Spleen (tissue), 11 donors: ENCODE measurements at regions not wholly inside any gene's neighbourhood (a gene's known extent, or its start where the extent isn't known, plus 50 kb on each side); places are given as distances from the start of the nearest gene placed in this dataset.

Experiments
- DNase-seq: peaks from one replicate; pipeline ENCODE4 v3.0.0-alpha.2; 2020
- H3K27ac ChIP-seq, 8 donors: fragments of 200-600 bp; sonication (generic) in 7 of 8; 1 replicate in 4 of 8; 2 replicates in 4 of 8; pipeline versions ENCODE4 v1.5.0 to v1.8.0; 2016 to 2021; ENCODE audit warnings: inconsistent platforms in 4 of 8, mild to moderate bottlenecking in 4 of 8, moderate library complexity in 1 of 8
- H3K27me3 ChIP-seq, 7 donors: fragments of 200-600 bp; sonication (generic) in 6 of 7; replicated peaks in 1 of 7; 1 replicate in 4 of 7; 2 replicates in 3 of 7; pipeline versions ENCODE4 v1.5.0 to v1.8.0; 2016 to 2021; ENCODE audit warnings: inconsistent platforms in 3 of 7, mild to moderate bottlenecking in 1 of 7
- H3K36me3 ChIP-seq, 6 donors: fragments of 200-600 bp; sonication (generic) in 5 of 6; 1 replicate in 4 of 6; 2 replicates in 2 of 6; pipeline versions ENCODE4 v1.5.0 to v1.8.0; 2016 to 2021; ENCODE audit warnings: inconsistent platforms in 2 of 6
- H3K4me1 ChIP-seq, 6 donors: fragments of 200-600 bp; sonication (generic) in 5 of 6; 1 replicate in 3 of 6; 2 replicates in 3 of 6; pipeline versions ENCODE4 v1.5.0 to v1.8.0; 2016 to 2021; ENCODE audit warnings: inconsistent platforms in 3 of 6
- H3K4me3 ChIP-seq, 8 donors: fragments of 200-600 bp; sonication (generic) in 7 of 8; 1 replicate in 4 of 8; 2 replicates in 4 of 8; pipeline versions ENCODE4 v1.5.0 to v1.8.0; 2016 to 2021; ENCODE audit warnings: inconsistent platforms in 4 of 8, mild to moderate bottlenecking in 4 of 8, moderate library complexity in 2 of 8
- H3K9me3 ChIP-seq, 8 donors: fragments of 200-600 bp; sonication (generic) in 7 of 8; 1 replicate in 4 of 8; 2 replicates in 4 of 8; pipeline versions ENCODE4 v1.5.0 to v1.8.0; 2016 to 2021; ENCODE audit warnings: inconsistent platforms in 4 of 8
- POLR2A ChIP-seq, 3 donors: fragments of 450-650 bp; IDR thresholded peaks; one replicate each; pipeline ENCODE4 v1.5.1; 2017; ENCODE audit warnings: antibody characterized with exemption in 3 of 3, mild to moderate bottlenecking in 1 of 3
- POLR2AphosphoS5 ChIP-seq, 3 donors: sonication (generic); formaldehyde crosslinking; IDR thresholded peaks; one replicate each; pipeline ENCODE4 v1.5.1; 2017; ENCODE audit warnings: antibody characterized with exemption in 3 of 3
- WGBS, 5 donors: extraction: QIAGEN DNeasy Blood & Tissue Kit in 3 of 5; methylation state at CpG; one replicate each; pipeline versions ENCODE4 v1.1.5 to v1.1.7; 2013 to 2018; 5-methylcytosine and 5-hydroxymethylcytosine counted together
- intact Hi-C: fragments of 100-400 bp; cut with DNase I; formaldehyde crosslinking; loops from one replicate; pipeline ENCODE4 v1.15.0; 2023; ENCODE audit warnings: low total_unique reads
- TF ChIP-seq, protein P1 (sequence below), 11 experiments: fragments of 200-600 bp in 7 of 11; fragments of 450-650 bp in 4 of 11; sonication (generic) in 4 of 11; IDR thresholded peaks in 8 of 11; conservative IDR thresholded peaks in 3 of 11; 1 replicate in 7 of 11; 2 replicates in 4 of 11; pipeline versions ENCODE4 v1.4.0 to v1.8.0; 2016 to 2021; ENCODE audit warnings: antibody characterized with exemption in 11 of 11, inconsistent platforms in 4 of 11, mild to moderate bottlenecking in 1 of 11
- donor health status: healthy with polysubstance abuse.
- donor health status: DM: no; HTN: no; CAD: no; lungs with moderate emphysema.
- donor health status: DM: no; HTN: no; CAD: no.
- donor health status: Bipolar disorder and iron deficiency.
- donor health status: healthy.
- donor health status: DM: no; HTN: no; CAD: no.
- donor health status: DM: yes; HTN: yes; CAD: no.

DNA sequence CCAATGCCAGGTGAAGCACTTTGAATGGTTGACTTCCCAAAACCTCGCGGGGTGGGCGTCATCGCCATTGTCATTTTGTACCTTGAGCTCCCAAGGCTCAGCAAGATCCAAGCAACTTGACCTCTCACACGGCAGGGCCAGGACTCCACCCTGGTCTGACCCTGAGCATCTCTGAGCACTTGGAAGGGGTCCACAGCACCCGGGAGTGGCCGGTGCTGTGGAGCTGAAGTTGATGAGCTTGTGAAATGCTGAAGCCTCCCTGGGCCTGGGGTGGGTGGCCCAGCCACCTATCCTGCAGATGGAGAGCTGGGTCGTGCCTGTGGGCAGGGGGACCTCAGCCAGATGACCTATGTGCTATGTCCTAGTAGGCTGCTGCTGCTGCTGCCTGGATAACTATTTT is 283.3 kb upstream of the FOXF1 start:
- Histone ChIP-seq H3K4me3 (no peak overlapping the region), H3K27ac (no peak overlapping the region), H3K9me3 (no peaks in the 10 kb centered on the region), H3K27me3 (peaks cover 0 to 73% (median 9%) of the 10 kb centered on the region in 7 donors), H3K4me1 (no peaks in the 10 kb centered on the region), H3K36me3 (no peaks in the 10 kb centered on the region)
- peak; percentile 33 for DNase-seq
- intact Hi-C loops = no loop called here
- 76 to 90% (median 86%) methylated on average over 1 to 8 of the region's 8 CpGs for WGBS, 5 donors
- no peak for TF ChIP-seq POLR2AphosphoS5 (IDR thresholded peaks at IDR 0.05)
- TF ChIP-seq, protein P1, sequence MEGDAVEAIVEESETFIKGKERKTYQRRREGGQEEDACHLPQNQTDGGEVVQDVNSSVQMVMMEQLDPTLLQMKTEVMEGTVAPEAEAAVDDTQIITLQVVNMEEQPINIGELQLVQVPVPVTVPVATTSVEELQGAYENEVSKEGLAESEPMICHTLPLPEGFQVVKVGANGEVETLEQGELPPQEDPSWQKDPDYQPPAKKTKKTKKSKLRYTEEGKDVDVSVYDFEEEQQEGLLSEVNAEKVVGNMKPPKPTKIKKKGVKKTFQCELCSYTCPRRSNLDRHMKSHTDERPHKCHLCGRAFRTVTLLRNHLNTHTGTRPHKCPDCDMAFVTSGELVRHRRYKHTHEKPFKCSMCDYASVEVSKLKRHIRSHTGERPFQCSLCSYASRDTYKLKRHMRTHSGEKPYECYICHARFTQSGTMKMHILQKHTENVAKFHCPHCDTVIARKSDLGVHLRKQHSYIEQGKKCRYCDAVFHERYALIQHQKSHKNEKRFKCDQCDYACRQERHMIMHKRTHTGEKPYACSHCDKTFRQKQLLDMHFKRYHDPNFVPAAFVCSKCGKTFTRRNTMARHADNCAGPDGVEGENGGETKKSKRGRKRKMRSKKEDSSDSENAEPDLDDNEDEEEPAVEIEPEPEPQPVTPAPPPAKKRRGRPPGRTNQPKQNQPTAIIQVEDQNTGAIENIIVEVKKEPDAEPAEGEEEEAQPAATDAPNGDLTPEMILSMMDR (IDR thresholded peaks at IDR 0.05 in 8 of 11, conservative IDR thresholded peaks at IDR 0.05 in 3 of 11) = no peak
- TF ChIP-seq POLR2A (IDR thresholded peaks at IDR 0.05) = no peak

DNA sequence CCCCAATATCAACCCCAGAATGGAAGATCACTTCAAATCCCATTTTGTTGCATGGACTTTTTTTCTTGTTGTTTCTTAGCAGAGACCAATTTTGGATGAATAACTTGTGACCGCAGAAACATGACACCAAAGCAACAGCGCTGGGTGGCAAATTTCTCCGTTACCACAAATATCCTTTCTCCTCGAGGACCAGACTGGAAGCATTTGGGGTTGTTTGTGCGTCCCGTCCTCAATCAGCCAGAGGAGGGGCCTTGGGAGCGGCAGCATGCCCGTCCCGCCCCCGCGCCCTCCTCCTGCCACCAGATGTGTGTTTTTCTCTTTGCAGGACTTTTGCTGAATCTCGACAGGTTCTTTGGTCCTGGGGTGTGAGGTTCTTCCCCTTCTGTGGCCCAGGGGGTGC is 282.5 kb upstream of the FOXF1 start:
- 47 to 64% (median 57%) methylated on average over 11 to 12 of the region's 12 CpGs for WGBS, 5 donors
- intact Hi-C loops = no loop called here
- no peaks in the 10 kb centered on the region for H3K4me1 ChIP-seq
- peaks cover 0 to 76% (median 9%) of the 10 kb centered on the region in 7 donors for H3K27me3 ChIP-seq
- DNase-seq = no peak
- H3K36me3 ChIP-seq = no peaks in the 10 kb centered on the region
- H3K4me3 ChIP-seq = no peak overlapping the region
- no peak overlapping the region for H3K27ac ChIP-seq
- no peaks in the 10 kb centered on the region for H3K9me3 ChIP-seq
- TF ChIP-seq, protein P1 (IDR thresholded peaks at IDR 0.05 in 8 of 11, conservative IDR thresholded peaks at IDR 0.05 in 3 of 11) = no peak
- no peak for TF ChIP-seq POLR2A (IDR thresholded peaks at IDR 0.05)
- no peak for TF ChIP-seq POLR2AphosphoS5 (IDR thresholded peaks at IDR 0.05)

DNA sequence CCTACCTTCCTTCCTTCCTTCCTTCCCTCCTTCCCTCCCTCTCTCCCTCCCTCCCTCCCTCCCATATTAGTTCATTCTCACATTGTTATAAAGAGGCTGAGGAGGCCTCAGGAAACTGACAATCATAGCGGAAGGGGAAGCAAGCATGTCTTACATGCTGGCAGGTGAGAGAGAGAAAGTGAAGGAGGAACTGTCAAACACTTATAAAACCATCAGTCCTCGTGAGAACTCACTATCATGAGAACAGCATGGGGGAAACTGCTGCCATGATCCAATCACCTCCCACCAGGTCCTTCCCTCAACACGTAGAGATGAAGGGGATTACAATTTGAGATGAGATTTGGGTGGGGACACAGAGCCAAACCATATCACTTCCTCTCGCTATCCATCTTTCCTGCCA is 281.6 kb upstream of the FOXF1 start:
- intact Hi-C loops = no loop called here
- no peak for DNase-seq
- H3K4me1 ChIP-seq = no peaks in the 10 kb centered on the region
- WGBS, 5 donors = 43 to 52% (median 47%) methylated on average over 4 of the region's 4 CpGs
- TF ChIP-seq POLR2AphosphoS5 (IDR thresholded peaks at IDR 0.05) (no peak), POLR2A (IDR thresholded peaks at IDR 0.05) (no peak)
- TF ChIP-seq, protein P1 (IDR thresholded peaks at IDR 0.05 in 8 of 11, conservative IDR thresholded peaks at IDR 0.05 in 3 of 11) = no peak
- no peak overlapping the region for H3K27ac ChIP-seq
- H3K36me3 ChIP-seq = no peaks in the 10 kb centered on the region
- H3K4me3 ChIP-seq = no peak overlapping the region
- peaks cover 0 to 70% (median 9%) of the 10 kb centered on the region in 7 donors for H3K27me3 ChIP-seq
- no peaks in the 10 kb centered on the region for H3K9me3 ChIP-seq

DNA sequence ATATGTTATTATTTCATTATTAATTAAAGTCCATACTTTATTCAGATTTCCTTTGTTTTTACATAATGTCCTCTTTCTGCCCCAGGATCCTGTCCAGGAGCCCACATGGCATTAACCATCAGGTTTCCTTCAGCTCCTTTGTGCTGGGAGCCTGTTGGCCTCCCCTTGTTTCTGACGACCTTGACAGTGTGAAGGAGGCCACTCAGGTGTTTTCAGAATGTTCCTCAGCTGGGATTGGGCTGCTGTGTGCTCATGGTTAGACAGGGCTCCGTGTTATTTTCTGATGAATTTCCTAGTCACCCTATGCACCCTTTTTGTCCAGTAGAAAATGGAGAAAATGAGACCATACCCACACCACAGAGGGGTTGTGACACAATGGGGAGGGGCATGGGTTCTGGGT is 281.0 kb upstream of the FOXF1 start:
- no peak for DNase-seq
- no peak for TF ChIP-seq POLR2A (IDR thresholded peaks at IDR 0.05)
- TF ChIP-seq, protein P1 (IDR thresholded peaks at IDR 0.05 in 8 of 11, conservative IDR thresholded peaks at IDR 0.05 in 3 of 11) = no peak
- TF ChIP-seq POLR2AphosphoS5 (IDR thresholded peaks at IDR 0.05) = no peak
- Histone ChIP-seq H3K27me3 (peaks cover 0 to 64% (median 9%) of the 10 kb centered on the region in 7 donors), H3K27ac (no peak overlapping the region), H3K4me3 (no peak overlapping the region), H3K36me3 (no peaks in the 10 kb centered on the region), H3K4me1 (no peaks in the 10 kb centered on the region), H3K9me3 (no peaks in the 10 kb centered on the region)
- WGBS, 5 donors = 43 to 67% (median 63%) methylated on average over 2 of the region's 2 CpGs
- intact Hi-C loops = no loop called here
